LHCN-M2 (cell line): ENCODE measurements at regions not wholly inside any gene's neighbourhood (a gene's known extent, or its start where the extent isn't known, plus 50 kb on each side); places are given as distances from the start of the nearest gene placed in this dataset.

Experiments
- DNase-seq: peaks from one replicate; pipeline ENCODE4 v3.0.0-alpha.2; 2012; ENCODE audit warnings: low read depth

DNA sequence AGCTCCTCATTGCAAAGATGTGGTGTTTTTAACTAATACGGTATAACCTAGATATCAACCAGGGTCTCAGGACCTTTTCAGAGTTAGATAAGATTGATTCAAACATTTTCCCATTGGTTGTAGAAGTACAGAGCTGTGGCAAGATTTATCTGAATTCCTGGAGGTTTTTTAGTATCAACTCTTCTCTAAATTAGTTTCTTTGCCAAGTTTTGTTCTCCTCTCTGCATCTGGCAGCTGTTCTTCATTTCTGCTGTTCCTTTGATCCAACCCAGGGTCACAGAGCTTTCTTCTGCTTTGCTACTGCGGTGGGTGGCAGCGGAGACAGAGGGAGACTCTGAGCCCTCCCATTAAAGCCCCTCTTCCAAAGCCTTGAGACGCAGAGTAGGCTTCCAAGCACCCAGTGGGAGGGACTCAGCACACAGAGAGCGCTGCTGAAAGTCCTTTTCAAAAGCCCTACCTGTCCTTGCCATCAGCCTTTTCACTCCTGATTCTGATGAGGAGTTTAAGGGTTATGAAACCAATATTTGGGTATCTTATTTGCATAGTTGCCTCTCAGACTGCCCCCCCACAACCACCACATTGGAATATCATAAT lies 146.3 kb upstream of the EEPD1 start:
- DNase-seq = no peak

DNA sequence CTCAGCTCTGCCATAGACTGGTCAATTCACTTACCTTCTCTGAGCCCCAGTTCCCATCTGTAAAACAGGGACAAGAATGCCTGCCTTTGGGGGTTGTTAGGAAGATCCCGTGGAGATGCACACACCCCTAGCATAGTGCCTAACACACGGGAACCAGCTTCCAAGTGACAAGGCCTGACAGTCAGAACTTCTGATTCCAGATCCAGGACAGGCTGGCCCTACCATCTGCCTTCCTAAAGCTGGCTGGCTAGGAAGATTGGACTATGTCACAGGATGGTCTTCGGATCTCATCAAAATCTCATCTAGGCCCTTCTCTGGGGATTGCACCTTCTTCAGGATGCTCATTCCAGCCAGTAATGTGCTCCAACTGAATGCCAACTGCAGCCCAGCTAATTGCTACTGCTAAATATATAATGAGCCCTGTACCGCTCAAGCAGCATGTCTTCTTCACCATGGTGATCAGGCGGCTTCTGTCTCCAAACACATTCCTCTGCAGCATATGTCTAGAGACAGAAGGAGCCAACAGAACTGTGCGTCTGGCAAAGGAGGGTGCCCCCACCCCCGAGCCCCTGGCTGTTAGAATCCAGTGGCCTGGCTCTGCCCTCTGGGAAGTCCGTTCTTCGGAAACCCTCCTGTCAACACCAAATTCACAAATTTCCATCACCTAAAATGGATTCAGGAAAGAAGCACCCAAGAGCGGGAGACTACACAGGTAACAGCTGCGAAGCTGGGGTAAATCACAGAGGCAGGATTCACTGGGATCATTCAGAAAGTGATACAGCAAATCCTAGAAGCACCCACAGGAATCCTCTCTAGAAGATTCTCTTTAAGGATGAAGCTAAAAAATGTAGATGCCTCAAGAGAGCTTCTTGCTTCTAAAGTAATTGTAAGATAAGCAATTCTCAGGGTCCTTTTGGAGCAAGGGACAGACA lies 142.1 kb upstream of the EEPD1 start:
- DNase-seq = no peak

DNA sequence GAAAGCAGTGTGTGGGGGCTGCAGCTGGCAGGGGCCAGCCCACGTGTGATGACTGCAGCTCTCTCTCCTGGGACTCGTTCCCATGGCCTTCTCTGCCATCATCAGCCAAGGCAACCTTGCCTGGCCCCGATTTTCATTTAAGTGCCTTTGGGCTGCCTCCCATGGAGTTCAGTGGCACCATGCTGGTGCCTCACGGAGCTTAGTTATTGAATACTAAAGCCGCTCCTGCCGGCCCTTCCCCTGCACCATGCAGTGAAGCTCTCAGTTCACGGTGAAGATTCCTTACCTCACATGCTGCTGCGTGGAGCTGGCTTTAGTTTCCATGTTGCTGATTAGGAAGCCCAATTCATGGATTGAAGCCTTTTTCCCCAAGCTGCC lies 141.5 kb upstream of the EEPD1 start:
- DNase-seq = no peak

DNA sequence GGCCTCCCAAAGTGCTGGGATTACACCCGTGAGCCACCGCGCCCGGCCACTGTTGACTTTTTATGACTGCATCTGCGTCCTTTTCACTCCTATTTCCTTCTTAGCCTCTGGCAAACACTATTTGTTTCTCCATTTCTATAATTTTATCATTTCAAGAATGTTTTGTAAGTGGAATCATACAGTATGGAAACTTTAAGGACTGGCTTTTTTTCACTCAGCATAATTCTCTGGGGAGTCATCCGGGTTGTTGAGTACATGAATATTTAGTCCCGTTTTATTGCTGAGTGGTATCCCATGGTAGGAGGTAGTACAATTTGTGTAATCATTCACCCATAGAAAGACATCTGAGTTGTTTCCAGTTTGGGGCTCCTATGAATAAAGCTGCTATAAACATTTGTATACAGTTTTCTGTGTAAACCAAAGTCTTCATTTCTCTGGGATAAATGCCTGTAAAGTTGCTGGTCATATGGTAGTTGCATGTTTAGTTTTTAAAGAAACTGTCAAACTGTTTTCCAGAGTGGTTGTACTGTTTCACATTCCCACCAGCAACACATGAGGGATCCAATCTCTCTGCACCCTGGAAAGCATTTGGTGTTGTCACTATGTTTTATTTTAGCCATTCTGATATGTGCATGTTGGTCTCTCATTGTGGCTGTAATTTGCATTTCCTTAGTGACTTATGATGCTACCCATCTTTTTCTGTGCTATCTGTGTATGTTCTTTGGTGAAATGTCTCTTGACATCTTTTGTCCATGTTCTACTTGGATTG lies 139.6 kb upstream of the EEPD1 start:
- DNase-seq = no peak

- DNase-seq = no peak
Measured at GRCh38 chr7:36014961-36015360, 138.1 kb upstream of the EEPD1 start.

GRCh38 chr7:36015733-36016132 lies 137.3 kb upstream of the EEPD1 start:
- DNase-seq = peak; percentile 60

DNA sequence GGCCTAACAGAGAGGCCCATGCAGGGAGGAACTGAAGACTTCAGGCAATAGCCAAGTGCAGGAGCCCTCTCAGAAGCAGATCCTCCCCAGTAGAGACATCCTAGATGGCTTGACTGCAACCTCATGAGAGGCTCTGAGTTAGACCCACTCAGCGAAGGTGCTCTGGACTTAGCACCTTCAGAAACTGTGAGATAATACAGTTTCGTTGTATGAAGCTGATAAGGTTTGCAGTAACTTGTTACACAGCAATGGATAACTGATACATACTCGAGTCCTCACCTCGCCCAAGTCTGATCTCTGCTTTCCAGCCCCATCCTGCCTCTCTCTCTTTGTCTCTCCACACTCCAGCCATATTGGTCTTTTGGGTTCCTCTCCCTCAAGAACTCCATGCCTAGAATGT lies 136.4 kb upstream of the EEPD1 start:
- no peak for DNase-seq

- DNase-seq = no peak
Measured at GRCh38 chr7:36017111-36017510, 135.9 kb upstream of the EEPD1 start.

DNA sequence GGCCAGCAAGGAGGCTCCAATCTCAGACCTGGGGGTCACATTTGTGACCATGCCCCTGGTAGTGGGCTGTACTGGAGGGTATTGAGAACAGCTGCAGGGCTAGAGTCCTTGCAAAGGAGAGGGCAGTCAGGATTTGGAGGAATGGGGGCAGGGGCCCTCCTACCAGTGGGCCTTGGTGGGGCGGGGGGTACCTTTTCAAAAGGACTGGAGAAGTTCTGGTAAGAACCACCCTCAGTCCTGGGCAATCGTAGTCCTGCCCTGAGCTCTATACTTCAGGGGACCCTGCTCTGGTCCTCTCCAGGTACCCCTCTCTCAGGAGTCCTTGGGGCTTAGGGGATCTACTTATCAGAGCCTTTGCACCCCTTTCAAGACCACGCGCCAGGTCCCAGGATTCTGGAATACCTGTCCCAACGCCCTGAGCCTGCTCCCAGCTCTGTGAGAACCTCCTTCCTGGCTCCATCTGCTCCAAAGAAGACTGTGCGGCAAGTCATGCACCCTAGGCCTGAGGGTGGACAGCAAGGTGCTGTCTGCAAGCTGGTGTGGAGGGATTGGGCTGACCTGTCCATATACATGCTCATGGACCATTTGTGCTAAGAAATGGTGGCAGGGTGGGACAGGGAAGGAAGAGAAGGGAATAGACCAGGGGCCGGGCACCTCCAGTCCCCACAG lies 134.1 kb upstream of the EEPD1 start:
- no peak for DNase-seq

GRCh38 chr7:36019538-36019937 lies 133.5 kb upstream of the EEPD1 start:
- DNase-seq = no peak

DNA sequence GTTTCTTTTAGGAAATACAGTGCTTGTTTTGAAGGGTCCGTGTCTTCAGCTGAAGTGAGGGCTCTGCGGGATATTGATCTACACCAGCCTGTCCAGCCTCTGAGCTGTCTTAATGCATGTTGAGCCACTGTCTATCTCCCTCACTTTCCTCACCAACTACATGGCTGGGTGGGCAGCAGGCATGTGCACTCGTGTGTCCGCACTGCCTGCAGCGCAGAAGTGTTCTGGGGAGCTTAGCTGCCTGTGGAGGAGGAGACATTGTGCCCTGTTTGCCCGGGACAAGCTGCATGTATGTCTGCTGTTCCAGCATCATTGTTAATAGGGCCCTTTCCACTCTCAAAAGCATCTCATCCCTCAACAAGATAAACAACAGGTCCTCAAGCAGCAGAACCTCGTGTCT lies 133.1 kb upstream of the EEPD1 start:
- DNase-seq = no peak

DNA sequence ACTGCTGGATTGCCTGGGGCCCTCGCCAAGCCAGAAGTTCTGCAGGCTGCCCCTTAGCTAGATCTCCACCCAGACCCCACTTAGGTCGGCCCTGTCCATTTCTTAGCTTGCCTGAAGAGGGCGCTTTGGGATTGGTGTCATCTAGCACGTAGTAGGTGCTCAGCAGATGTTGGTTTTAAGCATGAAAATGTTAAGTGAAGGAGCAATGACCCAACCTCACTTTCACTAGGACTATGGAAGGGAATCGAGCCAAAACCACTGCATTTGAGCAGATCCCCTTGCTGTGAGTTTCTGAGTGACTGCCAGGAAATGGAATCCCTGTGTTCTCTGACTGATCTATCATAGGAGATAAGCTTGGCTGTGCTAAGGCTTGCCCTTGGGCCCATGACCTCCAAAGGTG lies 131.7 kb upstream of the EEPD1 start:
- no peak for DNase-seq

- DNase-seq = no peak
Measured at GRCh38 chr7:36021917-36022550, 131.0 kb upstream of the EEPD1 start.

GRCh38 chr7:36023033-36023560 lies 130.0 kb upstream of the EEPD1 start:
- DNase-seq = no peak

DNA sequence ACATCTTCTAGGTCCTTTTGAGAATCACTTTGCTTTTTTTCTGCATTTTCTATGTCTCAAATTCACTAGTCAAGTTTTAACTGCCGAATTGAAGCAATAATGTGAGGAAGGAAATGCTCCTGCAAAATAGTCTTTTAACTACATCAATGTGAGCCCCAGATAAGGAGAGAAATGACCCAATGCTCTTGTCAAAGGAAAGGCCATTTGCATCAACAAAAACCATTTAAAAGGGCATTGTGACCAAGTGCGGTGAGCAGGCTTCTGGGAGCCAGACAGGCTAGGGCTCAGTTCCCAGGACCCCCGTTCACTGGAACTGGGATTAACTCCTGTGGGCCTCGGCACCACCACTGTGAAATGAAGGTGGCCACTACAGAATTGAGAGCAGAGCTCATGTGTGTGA lies 127.9 kb upstream of the EEPD1 start:
- no peak for DNase-seq

- DNase-seq = no peak
Measured at GRCh38 chr7:36029311-36029710, 123.7 kb upstream of the EEPD1 start.

GRCh38 chr7:36029853-36030515 lies 123.1 kb upstream of the EEPD1 start:
- DNase-seq = no peak

DNA sequence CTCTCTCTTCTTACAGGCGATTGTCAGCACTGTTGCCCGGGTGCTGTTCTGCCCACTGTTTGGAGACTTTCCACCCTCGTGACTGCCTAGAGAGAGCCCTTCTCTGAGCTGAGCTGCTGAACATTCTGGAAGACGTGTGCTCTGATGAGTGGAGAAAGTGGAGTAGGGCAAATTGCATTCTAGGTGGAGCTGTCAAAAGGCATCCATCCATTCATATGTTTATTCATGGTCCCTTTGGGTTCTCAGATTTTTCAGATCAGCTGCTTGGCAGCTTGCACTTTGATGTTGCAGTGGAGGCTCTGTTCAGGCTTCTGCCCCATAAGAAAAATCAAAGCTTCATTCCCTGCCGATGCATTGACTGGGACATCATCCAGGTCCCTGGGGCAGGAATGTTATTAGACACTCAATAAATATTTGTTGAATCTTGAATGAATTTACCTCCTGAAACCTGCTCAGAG lies 120.7 kb upstream of the EEPD1 start:
- DNase-seq = no peak

- DNase-seq = peak; percentile 85
Measured at GRCh38 chr7:36034020-36034419, 119.0 kb upstream of the EEPD1 start.

DNA sequence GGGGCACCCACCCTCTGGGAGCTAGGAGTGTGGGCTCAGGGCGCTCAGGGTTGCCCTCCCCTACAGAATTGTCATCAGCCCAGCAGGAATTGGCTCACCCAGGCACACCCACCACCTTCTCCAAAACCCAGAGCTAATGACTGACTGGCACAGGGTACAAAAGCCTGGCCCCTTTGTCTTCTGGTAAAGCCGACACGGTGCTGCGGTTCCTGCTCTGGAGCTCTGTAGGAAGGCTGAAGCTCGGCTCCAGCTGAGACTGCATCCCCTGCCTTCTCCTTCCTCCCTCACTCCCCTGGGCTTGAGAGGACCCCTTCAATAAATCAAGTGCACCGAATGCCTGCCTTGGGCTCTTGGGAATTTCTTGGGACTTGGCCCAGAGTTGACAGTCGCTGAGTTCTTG lies 117.9 kb upstream of the EEPD1 start:
- no peak for DNase-seq

DNA sequence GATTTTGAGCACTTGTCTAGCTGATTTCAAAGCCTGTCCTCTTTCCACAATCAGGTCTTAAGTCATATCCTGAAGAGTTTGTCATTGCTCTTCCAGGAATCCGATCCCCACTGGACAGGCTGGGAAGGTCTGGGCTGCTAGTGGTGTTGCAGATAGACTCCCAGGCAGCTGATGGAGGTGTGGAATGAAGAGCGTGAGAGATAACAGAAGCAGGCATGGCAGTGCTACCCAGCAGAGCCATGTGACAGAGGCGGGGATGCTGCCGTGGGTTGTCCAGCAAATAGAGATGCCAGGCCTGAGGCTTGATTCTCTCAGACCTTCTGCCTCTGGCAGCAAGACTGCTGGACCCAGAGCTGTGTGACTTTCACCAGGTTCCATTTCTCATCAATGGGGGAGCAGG lies 116.5 kb upstream of the EEPD1 start:
- no peak for DNase-seq
